ENCODE measurements at regions not wholly inside any gene's neighbourhood (a gene's known extent, or its start where the extent isn't known, plus 50 kb on each side); places are given as distances from the start of the nearest gene placed in this dataset.

GRCh38 chr16:72261127-72261526 is 89.2 kb upstream of the PMFBP1 start:
- no peak for TF ChIP-seq GATA2 (IDR thresholded peaks at IDR 0.05; ENCODE audit: low read depth, low read length)
- no peak for TF ChIP-seq GATA3 (IDR thresholded peaks at IDR 0.05; ENCODE audit: low read depth, low read length)
